Ascending aorta (tissue), 2 donors: ENCODE measurements at regions not wholly inside any gene's neighbourhood (a gene's known extent, or its start where the extent isn't known, plus 50 kb on each side); places are given as distances from the start of the nearest gene placed in this dataset.
"Not testable (repeated sequence)": the region's sequence is repeated elsewhere in the genome, so short reads cannot be mapped to it uniquely, and the experiment has no call there.

Experiments
- DNase-seq, 2 donors: peaks; one replicate each; pipeline ENCODE4 v3.0.0-alpha.2; 2019; ENCODE audit warnings: low spot score in 2 of 2
- H3K27ac ChIP-seq, 2 donors: fragments of 200-600 bp; sonication (generic); one replicate each; pipeline ENCODE4 v1.5.1; 2016 to 2017; ENCODE audit warnings: mild to moderate bottlenecking in 1 of 2
- H3K27me3 ChIP-seq: fragments of 200-600 bp; sonication (generic); one replicate; pipeline ENCODE4 v1.5.1; 2017
- H3K36me3 ChIP-seq, 2 donors: fragments of 200-600 bp; sonication (generic); one replicate each; pipeline ENCODE4 v1.5.1; 2016
- H3K4me1 ChIP-seq, 2 donors: fragments of 200-600 bp; sonication (generic); one replicate each; pipeline ENCODE4 v1.5.1; 2016 to 2017; ENCODE audit warnings: mild to moderate bottlenecking in 1 of 2
- H3K4me3 ChIP-seq, 2 donors: fragments of 200-600 bp; sonication (generic); one replicate each; pipeline ENCODE4 v1.5.1; 2016 to 2017; ENCODE audit warnings: mild to moderate bottlenecking in 1 of 2
- H3K9me3 ChIP-seq, 2 donors: fragments of 200-600 bp; sonication (generic); one replicate each; pipeline ENCODE4 v1.5.1; 2016
- intact Hi-C: fragments of 100-400 bp; cut with DNase I; formaldehyde crosslinking; loops from one replicate; pipeline ENCODE4 v1.15.1; 2023
- TF ChIP-seq, protein P1 (sequence below), 3 experiments: fragments of 200-600 bp in 2 of 3; fragments of 450-650 bp in 1 of 3; sonication (generic) in 2 of 3; IDR thresholded peaks; one replicate each; pipeline ENCODE4 v1.5.1; 2016 to 2019; ENCODE audit warnings: antibody characterized with exemption in 3 of 3, mild to moderate bottlenecking in 1 of 3, moderate library complexity in 1 of 3

GRCh38 chr7:65749039-65749438, 123.8 kb upstream of the VKORC1L1 start:
- no peaks in the 10 kb centered on the region for H3K36me3 ChIP-seq
- intact Hi-C loops = loop anchor here (5.0 kb wide), 1 partner anchor 752 kb away; no protein-coding TSS in a partner anchor
- H3K4me1 ChIP-seq = peaks cover 3 to 18% of the 10 kb centered on the region in 2 donors
- H3K9me3 ChIP-seq = no peaks in the 10 kb centered on the region
- TF ChIP-seq, protein P1, sequence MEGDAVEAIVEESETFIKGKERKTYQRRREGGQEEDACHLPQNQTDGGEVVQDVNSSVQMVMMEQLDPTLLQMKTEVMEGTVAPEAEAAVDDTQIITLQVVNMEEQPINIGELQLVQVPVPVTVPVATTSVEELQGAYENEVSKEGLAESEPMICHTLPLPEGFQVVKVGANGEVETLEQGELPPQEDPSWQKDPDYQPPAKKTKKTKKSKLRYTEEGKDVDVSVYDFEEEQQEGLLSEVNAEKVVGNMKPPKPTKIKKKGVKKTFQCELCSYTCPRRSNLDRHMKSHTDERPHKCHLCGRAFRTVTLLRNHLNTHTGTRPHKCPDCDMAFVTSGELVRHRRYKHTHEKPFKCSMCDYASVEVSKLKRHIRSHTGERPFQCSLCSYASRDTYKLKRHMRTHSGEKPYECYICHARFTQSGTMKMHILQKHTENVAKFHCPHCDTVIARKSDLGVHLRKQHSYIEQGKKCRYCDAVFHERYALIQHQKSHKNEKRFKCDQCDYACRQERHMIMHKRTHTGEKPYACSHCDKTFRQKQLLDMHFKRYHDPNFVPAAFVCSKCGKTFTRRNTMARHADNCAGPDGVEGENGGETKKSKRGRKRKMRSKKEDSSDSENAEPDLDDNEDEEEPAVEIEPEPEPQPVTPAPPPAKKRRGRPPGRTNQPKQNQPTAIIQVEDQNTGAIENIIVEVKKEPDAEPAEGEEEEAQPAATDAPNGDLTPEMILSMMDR (IDR thresholded peaks at IDR 0.05) = no peak
- peak in 1 of 2 donors; percentile 49 for DNase-seq
- no peak overlapping the region for H3K27ac ChIP-seq
- H3K27me3 ChIP-seq = no peaks in the 10 kb centered on the region
- no peak overlapping the region for H3K4me3 ChIP-seq

- intact Hi-C loops = loop anchor here (5.0 kb wide), 1 partner anchor 752 kb away; no protein-coding TSS in a partner anchor
- Histone ChIP-seq H3K27me3 (no peaks in the 10 kb centered on the region), H3K4me1 (peaks cover 3 to 18% of the 10 kb centered on the region in 2 donors), H3K27ac (peak overlapping the region; percentile 87 to 93), H3K4me3 (peak overlapping the region in 1 of 2 donors; percentile 98), H3K9me3 (no peaks in the 10 kb centered on the region), H3K36me3 (peaks cover 0 to 1% of the 10 kb centered on the region in 2 donors)
- TF ChIP-seq, protein P1 (IDR thresholded peaks at IDR 0.05) = no peak
- DNase-seq = no peak
These were observed 123.4 kb upstream of the VKORC1L1 start for GRCh38 chr7:65749518-65749917.

DNA sequence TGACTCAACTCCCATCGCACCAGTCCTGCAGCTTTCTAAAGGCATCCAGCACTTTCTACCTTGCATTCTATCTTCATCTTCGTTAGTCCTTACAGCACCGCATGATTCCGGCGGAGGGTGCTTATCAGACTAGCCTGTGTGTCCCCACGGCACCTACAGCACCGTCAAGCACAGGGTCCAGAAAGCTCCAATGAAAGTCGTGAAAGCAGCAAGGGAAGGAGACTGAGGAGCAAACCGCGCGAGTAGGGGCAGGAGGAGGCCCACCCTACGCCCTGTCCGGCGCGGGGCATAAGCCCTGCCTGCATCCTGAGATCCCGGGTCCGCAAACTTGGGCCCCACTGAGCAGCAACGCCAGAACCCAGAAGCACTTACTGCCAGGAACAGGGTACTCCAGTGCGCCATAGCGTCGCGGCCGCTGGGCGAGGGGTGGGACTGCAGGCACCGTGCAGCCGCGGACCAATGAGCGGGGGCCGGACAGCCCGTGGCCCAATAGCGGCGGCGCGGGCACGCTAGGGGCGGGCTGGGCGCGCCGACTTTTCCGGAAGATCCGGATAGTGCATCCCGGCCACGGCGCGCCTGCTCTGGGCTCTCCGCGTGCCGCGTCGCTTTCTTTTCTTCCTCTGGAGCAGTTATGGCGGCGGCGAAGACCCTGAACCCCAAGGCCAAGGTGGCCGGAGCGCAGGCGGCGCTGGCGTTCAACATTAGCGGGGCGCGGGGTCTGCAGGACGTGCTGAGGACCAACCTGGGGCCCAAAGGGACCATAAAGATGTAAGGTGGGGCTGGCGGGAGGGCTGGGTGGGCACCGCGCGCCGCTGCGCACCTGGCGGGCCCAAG, 122.1 kb upstream of the VKORC1L1 start:
- H3K4me3 ChIP-seq = peak overlapping the region; percentile 87 to 98
- H3K9me3 ChIP-seq = no peaks in the 10 kb centered on the region
- peaks cover 0 to 11% of the 10 kb centered on the region in 2 donors for H3K4me1 ChIP-seq
- peaks cover 1 to 6% of the 10 kb centered on the region in 2 donors for H3K36me3 ChIP-seq
- TF ChIP-seq, protein P1 (IDR thresholded peaks at IDR 0.05) = peak in 2 of 3 experiments; percentile 13 to 34
- H3K27me3 ChIP-seq = no peaks in the 10 kb centered on the region
- DNase-seq = peak; percentile 57 to 94
- intact Hi-C loops = loop anchor here (2.0 to 10.0 kb wide), 5 partner anchors 122 to 1174 kb away; partner anchors contain the start of genes GUSB, RABGEF1, TMEM248 and TPST1
- H3K27ac ChIP-seq = peak overlapping the region; percentile 87 to 93

GRCh38 chr7:65754070-65754469, 118.8 kb upstream of the VKORC1L1 start:
- H3K9me3 ChIP-seq, H3K27me3 ChIP-seq, DNase-seq, H3K27ac ChIP-seq, H3K4me1 ChIP-seq, H3K4me3 ChIP-seq: not testable (repeated sequence)
- H3K36me3 ChIP-seq = peaks cover 14 to 19% of the 10 kb centered on the region in 2 donors
- intact Hi-C loops = loop anchor here (5.0 to 10.0 kb wide), 4 partner anchors 228 to 1171 kb away; partner anchors contain the start of genes GUSB, RABGEF1, TMEM248 and TPST1

- intact Hi-C loops = loop anchor here (10.0 kb wide), 2 partner anchors 446 to 1166 kb away; partner anchors contain the start of genes TMEM248 and TPST1
- peaks cover 22 to 29% of the 10 kb centered on the region in 2 donors for H3K36me3 ChIP-seq
- H3K9me3 ChIP-seq, H3K4me3 ChIP-seq, DNase-seq, H3K27ac ChIP-seq, H3K4me1 ChIP-seq, H3K27me3 ChIP-seq: not testable (repeated sequence)
These were observed 113.9 kb upstream of the VKORC1L1 start for GRCh38 chr7:65758991-65759390.

GRCh38 chr7:65762712-65763111, 110.2 kb upstream of the VKORC1L1 start:
- H3K27ac ChIP-seq, H3K27me3 ChIP-seq, H3K4me3 ChIP-seq, H3K9me3 ChIP-seq, intact Hi-C loops, H3K4me1 ChIP-seq, DNase-seq: not testable (repeated sequence)
- H3K36me3 ChIP-seq = peaks cover 8 to 25% of the 10 kb centered on the region in 2 donors

DNA sequence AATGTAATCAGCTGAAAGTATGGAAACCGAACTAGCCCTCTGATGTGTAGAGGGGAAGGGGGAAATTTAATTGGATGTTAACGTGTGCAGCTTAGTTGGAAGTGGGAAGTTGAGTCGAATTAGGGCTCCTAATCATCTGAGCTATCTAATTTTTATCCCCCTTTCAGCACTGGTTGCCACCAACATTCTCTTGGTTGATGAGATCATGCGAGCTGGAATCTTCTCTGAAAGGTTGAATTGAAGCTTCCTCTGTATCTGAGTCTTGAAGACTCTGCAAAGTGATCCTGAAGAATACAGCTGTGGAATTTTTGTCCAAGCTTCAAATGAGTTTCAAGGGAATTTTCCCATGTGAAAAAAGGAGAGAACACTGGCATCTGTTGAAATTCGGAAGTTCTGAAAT, 109.8 kb upstream of the VKORC1L1 start:
- H3K4me3 ChIP-seq, DNase-seq, H3K27ac ChIP-seq, intact Hi-C loops, H3K4me1 ChIP-seq, H3K9me3 ChIP-seq, H3K27me3 ChIP-seq: not testable (repeated sequence)
- H3K36me3 ChIP-seq = peaks cover 7 to 25% of the 10 kb centered on the region in 2 donors
